GM12878 (cell line): ENCODE measurements at regions not wholly inside any gene's neighbourhood (a gene's known extent, or its start where the extent isn't known, plus 50 kb on each side); places are given as distances from the start of the nearest gene placed in this dataset.

Source experiments
- ATAC-seq: fragments of 200-7000 bp; cut with Tn5 transposase; 3 replicates; pipeline ENCODE4 v1.9.1; 2020; ENCODE audit warnings: mild to moderate bottlenecking, moderate library complexity
- BruUV-seq: library from RNA; stranded (reverse); fragments of 400-500 nt; replicated peaks from 2 replicates; lab custom pipeline; 2021; lab: Mats Ljungman, UMichigan
- CTCF ChIA-PET: fragments of 300-600 bp; sonication (Branson Sonifier 250); formaldehyde crosslinking; extraction: SDS; loops from one replicate; lab custom pipeline; 2021; ENCODE audit warnings: inconsistent platforms; lab: Yijun Ruan, JAX
- POLR2A ChIA-PET: fragments of 350-600 bp; formaldehyde crosslinking; extraction: SDS; loops from one replicate; lab custom pipeline; 2021; ENCODE audit warnings: inconsistent platforms; lab: Charles Lee
- RAD21 ChIA-PET: fragments of 300-600 bp; sonication (Branson Sonifier 250); formaldehyde crosslinking; loops from one replicate; lab custom pipeline; 2023; ENCODE audit warnings: antibody characterized with exemption; ENCODE audit not compliant: unreplicated experiment; lab: Charles Lee
- SMC1A ChIA-PET: fragments of 300-600 bp; sonication (Branson Sonifier 250); formaldehyde crosslinking; loops from one replicate; lab custom pipeline; 2023; ENCODE audit not compliant: unreplicated experiment, uncharacterized antibody; lab: Charles Lee
- DNase-seq: peaks from one replicate; pipeline ENCODE4 v3.0.0-alpha.2; 2011; ENCODE audit warnings: low read depth, low spot score
- FAIRE-seq: peaks from 3 replicates; lab custom pipeline; 2011; peaks lifted over from hg19 to GRCh38; lab: Jason Lieb, UNC
- H2AFZ ChIP-seq: 2 replicates; pipeline ENCODE4 v1.6.0; 2011; ENCODE audit warnings: low read depth, low read length, control low read depth; ENCODE audit not compliant: control insufficient read depth
- H3K27ac ChIP-seq: 2 replicates; pipeline ENCODE4 v1.5.1; 2011; ENCODE audit warnings: control low read depth; ENCODE audit not compliant: control insufficient read depth, insufficient read depth
- H3K27me3 ChIP-seq, 2 experiments: replicated peaks in 1 of 2; 2 replicates each; pipeline versions ENCODE4 v1.6.0 to v1.6.1; 2011; ENCODE audit warnings: low read length in 1 of 2; ENCODE audit not compliant: control insufficient read depth in 2 of 2, insufficient read depth in 2 of 2
- H3K36me3 ChIP-seq, 2 experiments: 2 replicates each; pipeline ENCODE4 v1.5.1; 2011; ENCODE audit warnings: low read length in 1 of 2; ENCODE audit not compliant: control insufficient read depth in 2 of 2, insufficient read depth in 2 of 2
- H3K4me1 ChIP-seq: 2 replicates; pipeline ENCODE4 v1.6.1; 2011; ENCODE audit warnings: mild to moderate bottlenecking, low read length, moderate library complexity, mixed read lengths; ENCODE audit not compliant: control insufficient read depth, insufficient read depth
- H3K4me2 ChIP-seq: 2 replicates; pipeline ENCODE4 v1.6.0; 2011; ENCODE audit warnings: control low read depth; ENCODE audit not compliant: control insufficient read depth, insufficient read depth
- H3K4me3 ChIP-seq: fragments of 200-600 bp; sonication (generic); 2 replicates; pipeline ENCODE4 v1.5.1; 2016
- H3K79me2 ChIP-seq: 2 replicates; pipeline ENCODE4 v1.6.0; 2011; ENCODE audit warnings: low read length; ENCODE audit not compliant: control insufficient read depth, insufficient read depth
- H3K9ac ChIP-seq: 2 replicates; pipeline ENCODE4 v1.8.0; 2011; ENCODE audit warnings: low read length, control low read depth, mixed read lengths; ENCODE audit not compliant: control insufficient read depth, insufficient read depth
- H3K9me3 ChIP-seq: replicated peaks from 3 replicates; pipeline ENCODE4 v1.5.1; 2011; ENCODE audit warnings: mild to moderate bottlenecking, low read length; ENCODE audit not compliant: control insufficient read depth, insufficient read depth
- H4K20me1 ChIP-seq: 2 replicates; pipeline ENCODE4 v1.6.0; 2011; ENCODE audit not compliant: control insufficient read depth, insufficient read depth
- ASH2L ChIP-seq: fragments of 300-600, 200-600 bp; sonication (generic); IDR thresholded peaks from 2 replicates; pipeline ENCODE4 v1.6.1; 2017; ENCODE audit warnings: low read depth, mild to moderate bottlenecking, borderline replicate concordance
- EP300 ChIP-seq, 2 experiments: fragments of 150-350 bp in 1 of 2; IDR thresholded peaks; 2 replicates each; pipeline ENCODE4 v1.6.1; 2011 to 2012; ENCODE audit warnings: low read depth in 2 of 2, low read length in 2 of 2, borderline replicate concordance in 1 of 2, improper control_type of control experiment in 1 of 2, inconsistent platforms in 1 of 2; ENCODE audit not compliant: control insufficient read depth in 1 of 2
- NFYB ChIP-seq: IDR thresholded peaks from 2 replicates; pipeline ENCODE4 v1.6.1; 2011; ENCODE audit warnings: low read depth, mild to moderate bottlenecking, low read length, improper control_type of control experiment, moderate library complexity; ENCODE audit not compliant: insufficient read depth
- NR2C2 ChIP-seq: IDR thresholded peaks from 2 replicates; pipeline ENCODE4 v1.6.1; 2011; ENCODE audit warnings: borderline replicate concordance, low read depth; ENCODE audit not compliant: control insufficient read depth, insufficient read length
- RAD21 ChIP-seq: IDR thresholded peaks from 2 replicates; pipeline ENCODE4 v1.6.1; 2011; ENCODE audit warnings: mild to moderate bottlenecking, low read depth, low read length, moderate library complexity; ENCODE audit not compliant: insufficient read depth
- YY1 ChIP-seq: IDR thresholded peaks from 2 replicates; pipeline ENCODE4 v1.6.1; 2011; ENCODE audit warnings: low read depth, mild to moderate bottlenecking, low read length
- WGBS: methylation state at CpG from one replicate; pipeline ENCODE4 v1.1.6; 2016; ENCODE audit warnings: low lambda C conversion rate; ENCODE audit not compliant: insufficient replicate concordance, insufficient coverage; ENCODE audit errors: missing lambda C conversion rate; 5-methylcytosine and 5-hydroxymethylcytosine counted together
- in situ Hi-C: fragments of 300-500 bp; cut with MboI; formaldehyde crosslinking; loops from 9 replicates; pipeline ENCODE4 v1.14.3; 2018; ENCODE audit warnings: mixed read lengths
- intact Hi-C: fragments of 100-400 bp; cut with micrococcal nuclease; formaldehyde crosslinking; loops from one replicate; pipeline ENCODE4 v1.14.2; 2022; ENCODE audit not compliant: unreplicated experiment
- TF ChIP-seq, protein P1 (sequence below): fragments of 450-650 bp; IDR thresholded peaks from 2 replicates; pipeline ENCODE4 v1.6.1; 2017; ENCODE audit warnings: mild to moderate bottlenecking, low read depth, inconsistent platforms; ENCODE audit not compliant: poor library complexity, severe bottlenecking
- TF ChIP-seq, protein P2 (sequence below): fragments of 450-650 bp; IDR thresholded peaks from 2 replicates; pipeline ENCODE4 v1.6.1; 2016; ENCODE audit warnings: mild to moderate bottlenecking
- TF ChIP-seq, protein P3 (sequence below): IDR thresholded peaks from 2 replicates; pipeline ENCODE4 v1.6.1; 2012; ENCODE audit warnings: mild to moderate bottlenecking, low read depth, low read length

DNA sequence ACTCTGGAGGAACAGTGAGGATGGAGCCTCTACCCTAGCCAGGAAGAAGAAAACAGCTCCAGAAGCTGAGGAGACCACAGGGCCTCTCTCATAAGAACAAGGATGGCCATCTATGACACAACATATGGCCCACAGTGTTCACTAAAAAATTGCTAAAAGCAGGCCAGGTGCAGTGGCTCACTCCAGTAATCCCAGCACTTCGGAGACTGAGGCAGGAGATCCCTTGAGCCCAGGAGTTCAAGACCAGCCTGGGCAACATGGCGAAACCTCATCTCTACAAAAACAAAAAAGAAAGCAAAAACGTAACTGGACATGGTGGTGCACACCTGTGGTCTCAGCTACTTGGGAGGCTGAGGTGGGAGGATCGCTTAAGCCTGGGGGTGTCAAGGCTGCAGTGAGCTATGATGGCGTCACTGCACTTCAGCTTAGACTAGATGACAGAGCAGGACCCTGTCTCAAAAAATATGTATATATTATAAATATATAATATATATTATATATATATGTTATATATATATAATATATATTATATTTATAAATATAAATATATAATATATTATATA lies 103.1 kb downstream of the TOMM20 start:
- H3K4me3 ChIP-seq: no peak overlapping the region
- SMC1A ChIA-PET: interaction anchor here (0.9 to 11.0 kb wide), 13 partner anchors 8 to 525 kb away, joined by 3 to 125 read pairs (median 9); no protein-coding TSS in a partner anchor
- DNase-seq (no peak), FAIRE-seq (no peak), ATAC-seq (no peak)
- WGBS: 78% methylated on average over 5 of the region's 5 CpGs
- RAD21 ChIA-PET: interaction anchor here (0.7 to 4.0 kb wide), 6 partner anchors 9 to 53 kb away, joined by 3 to 31 read pairs (median 6); no protein-coding TSS in a partner anchor
- in situ Hi-C loops (no loop called here), intact Hi-C loops (loop anchor here (1.0 kb wide), 1 partner anchor 50 kb away; no protein-coding TSS in a partner anchor)
- no peaks in the 10 kb centered on the region for H3K27me3 ChIP-seq
- H3K79me2 ChIP-seq: no peaks in the 10 kb centered on the region
- CTCF ChIA-PET: interaction anchor here (0.8 to 2.9 kb wide), 6 partner anchors 9 to 26 kb away, joined by 4 to 13 read pairs (median 7); no protein-coding TSS in a partner anchor
- TF ChIP-seq, protein P1, sequence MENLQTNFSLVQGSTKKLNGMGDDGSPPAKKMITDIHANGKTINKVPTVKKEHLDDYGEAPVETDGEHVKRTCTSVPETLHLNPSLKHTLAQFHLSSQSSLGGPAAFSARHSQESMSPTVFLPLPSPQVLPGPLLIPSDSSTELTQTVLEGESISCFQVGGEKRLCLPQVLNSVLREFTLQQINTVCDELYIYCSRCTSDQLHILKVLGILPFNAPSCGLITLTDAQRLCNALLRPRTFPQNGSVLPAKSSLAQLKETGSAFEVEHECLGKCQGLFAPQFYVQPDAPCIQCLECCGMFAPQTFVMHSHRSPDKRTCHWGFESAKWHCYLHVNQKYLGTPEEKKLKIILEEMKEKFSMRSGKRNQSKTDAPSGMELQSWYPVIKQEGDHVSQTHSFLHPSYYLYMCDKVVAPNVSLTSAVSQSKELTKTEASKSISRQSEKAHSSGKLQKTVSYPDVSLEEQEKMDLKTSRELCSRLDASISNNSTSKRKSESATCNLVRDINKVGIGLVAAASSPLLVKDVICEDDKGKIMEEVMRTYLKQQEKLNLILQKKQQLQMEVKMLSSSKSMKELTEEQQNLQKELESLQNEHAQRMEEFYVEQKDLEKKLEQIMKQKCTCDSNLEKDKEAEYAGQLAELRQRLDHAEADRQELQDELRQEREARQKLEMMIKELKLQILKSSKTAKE: no peak
- TF ChIP-seq NFYB (no peak), NR2C2 (no peak), ASH2L (no peak), YY1 (0 out of 2 replicates have a peak, but pooled peaks have one; percentile 5), EP300 (IDR thresholded peaks at IDR 0.05; ENCODE audit: borderline replicate concordance in 1 of 2, control insufficient read depth in 1 of 2, low read depth in 2 of 2, low read length in 2 of 2) (no peak), RAD21 (no peak)
- TF ChIP-seq, protein P2, sequence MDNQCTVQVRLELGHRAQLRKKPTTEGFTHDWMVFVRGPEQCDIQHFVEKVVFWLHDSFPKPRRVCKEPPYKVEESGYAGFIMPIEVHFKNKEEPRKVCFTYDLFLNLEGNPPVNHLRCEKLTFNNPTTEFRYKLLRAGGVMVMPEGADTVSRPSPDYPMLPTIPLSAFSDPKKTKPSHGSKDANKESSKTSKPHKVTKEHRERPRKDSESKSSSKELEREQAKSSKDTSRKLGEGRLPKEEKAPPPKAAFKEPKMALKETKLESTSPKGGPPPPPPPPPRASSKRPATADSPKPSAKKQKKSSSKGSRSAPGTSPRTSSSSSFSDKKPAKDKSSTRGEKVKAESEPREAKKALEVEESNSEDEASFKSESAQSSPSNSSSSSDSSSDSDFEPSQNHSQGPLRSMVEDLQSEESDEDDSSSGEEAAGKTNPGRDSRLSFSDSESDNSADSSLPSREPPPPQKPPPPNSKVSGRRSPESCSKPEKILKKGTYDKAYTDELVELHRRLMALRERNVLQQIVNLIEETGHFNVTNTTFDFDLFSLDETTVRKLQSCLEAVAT: no peak
- TF ChIP-seq, protein P3, sequence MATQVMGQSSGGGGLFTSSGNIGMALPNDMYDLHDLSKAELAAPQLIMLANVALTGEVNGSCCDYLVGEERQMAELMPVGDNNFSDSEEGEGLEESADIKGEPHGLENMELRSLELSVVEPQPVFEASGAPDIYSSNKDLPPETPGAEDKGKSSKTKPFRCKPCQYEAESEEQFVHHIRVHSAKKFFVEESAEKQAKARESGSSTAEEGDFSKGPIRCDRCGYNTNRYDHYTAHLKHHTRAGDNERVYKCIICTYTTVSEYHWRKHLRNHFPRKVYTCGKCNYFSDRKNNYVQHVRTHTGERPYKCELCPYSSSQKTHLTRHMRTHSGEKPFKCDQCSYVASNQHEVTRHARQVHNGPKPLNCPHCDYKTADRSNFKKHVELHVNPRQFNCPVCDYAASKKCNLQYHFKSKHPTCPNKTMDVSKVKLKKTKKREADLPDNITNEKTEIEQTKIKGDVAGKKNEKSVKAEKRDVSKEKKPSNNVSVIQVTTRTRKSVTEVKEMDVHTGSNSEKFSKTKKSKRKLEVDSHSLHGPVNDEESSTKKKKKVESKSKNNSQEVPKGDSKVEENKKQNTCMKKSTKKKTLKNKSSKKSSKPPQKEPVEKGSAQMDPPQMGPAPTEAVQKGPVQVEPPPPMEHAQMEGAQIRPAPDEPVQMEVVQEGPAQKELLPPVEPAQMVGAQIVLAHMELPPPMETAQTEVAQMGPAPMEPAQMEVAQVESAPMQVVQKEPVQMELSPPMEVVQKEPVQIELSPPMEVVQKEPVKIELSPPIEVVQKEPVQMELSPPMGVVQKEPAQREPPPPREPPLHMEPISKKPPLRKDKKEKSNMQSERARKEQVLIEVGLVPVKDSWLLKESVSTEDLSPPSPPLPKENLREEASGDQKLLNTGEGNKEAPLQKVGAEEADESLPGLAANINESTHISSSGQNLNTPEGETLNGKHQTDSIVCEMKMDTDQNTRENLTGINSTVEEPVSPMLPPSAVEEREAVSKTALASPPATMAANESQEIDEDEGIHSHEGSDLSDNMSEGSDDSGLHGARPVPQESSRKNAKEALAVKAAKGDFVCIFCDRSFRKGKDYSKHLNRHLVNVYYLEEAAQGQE: no peak
- H3K9ac ChIP-seq: peak overlapping the region; percentile 17
- peaks cover 43% of the 10 kb centered on the region for H3K4me1 ChIP-seq
- H3K27ac ChIP-seq: peak overlapping the region; percentile 75
- no TSS peak for BruUV-seq
- H3K36me3 ChIP-seq: no peaks in the 10 kb centered on the region
- H2AFZ ChIP-seq: peak overlapping the region; percentile 3; the same call in 1 of the 2 replicates
- peaks cover 7% of the 10 kb centered on the region; the same call in 2 of the 3 replicates for H3K9me3 ChIP-seq
- POLR2A ChIA-PET: interaction anchor here (0.9 to 2.3 kb wide), 4 partner anchors 9 to 47 kb away, joined by 3 to 17 read pairs (median 10); no protein-coding TSS in a partner anchor
- H3K4me2 ChIP-seq: peak overlapping the region; percentile 1
- H4K20me1 ChIP-seq: no peaks in the 10 kb centered on the region
